Stimulated activated CD4-positive, alpha-beta T cell treated with anti-CD3 and anti-CD28 coated beads, Interleukin-1b, Interleukin-23, amount 100 ng/mL, for 24 hours (primary cell): ENCODE measurements at regions not wholly inside any gene's neighbourhood (a gene's known extent, or its start where the extent isn't known, plus 50 kb on each side); places are given as distances from the start of the nearest gene placed in this dataset.

Experiments used
- DNase-seq, 4 experiments: peaks; one replicate each; pipeline ENCODE4 v3.0.0-alpha.2; 2020; ENCODE audit warnings: low read depth in 4 of 4, low spot score in 1 of 4

GRCh38 chr4:182169572-182169971 lies 73.6 kb upstream of the TENM3 start:
- DNase-seq, result no peak

GRCh38 chr4:182169987-182170386 lies 73.2 kb upstream of the TENM3 start:
- no peak for DNase-seq

GRCh38 chr4:182170417-182170935 lies 72.7 kb upstream of the TENM3 start:
- no peak for DNase-seq

GRCh38 chr4:182174979-182175378 lies 68.2 kb upstream of the TENM3 start:
- no peak for DNase-seq

GRCh38 chr4:182175788-182176519 lies 67.2 kb upstream of the TENM3 start:
- DNase-seq, result no peak

GRCh38 chr4:182177166-182177565 lies 66.0 kb upstream of the TENM3 start:
- DNase-seq, result no peak

GRCh38 chr4:182179105-182179504 lies 64.1 kb upstream of the TENM3 start:
- no peak for DNase-seq

GRCh38 chr4:182179751-182180150 lies 63.5 kb upstream of the TENM3 start:
- no peak for DNase-seq

GRCh38 chr4:182185491-182185890 lies 57.7 kb upstream of the TENM3 start:
- no peak for DNase-seq

- DNase-seq, result no peak
Measured at GRCh38 chr4:182187674-182188073, 55.5 kb upstream of the TENM3 start.

- no peak for DNase-seq
Measured at GRCh38 chr4:182188622-182189021, 54.6 kb upstream of the TENM3 start.

GRCh38 chr4:182189103-182189878 lies 53.9 kb upstream of the TENM3 start:
- DNase-seq, result no peak

GRCh38 chr4:182190306-182190705 lies 52.9 kb upstream of the TENM3 start:
- DNase-seq, result no peak

- no peak for DNase-seq
Measured at GRCh38 chr4:182192511-182193181, 50.6 kb upstream of the TENM3 start.

- no peak for DNase-seq
Measured at GRCh38 chr4:182193311-182193710, 49.9 kb upstream of the TENM3 start.
